Common myeloid progenitor, CD34-positive (primary cell): ENCODE measurements at regions not wholly inside any gene's neighbourhood (a gene's known extent, or its start where the extent isn't known, plus 50 kb on each side); places are given as distances from the start of the nearest gene placed in this dataset.

Source experiments
- CTCF ChIA-PET: fragments of 350-600 bp; sonication (Branson Sonifier 250); formaldehyde crosslinking; loops from one replicate; lab custom pipeline; 2021; ENCODE audit warnings: antibody characterized with exemption; lab: Charles Lee
- POLR2A ChIA-PET: fragments of 350-600 bp; sonication (Branson Sonifier 250); formaldehyde crosslinking; loops from one replicate; lab custom pipeline; 2021; ENCODE audit warnings: antibody characterized with exemption; lab: Charles Lee
- DNase-seq, 3 donors: peaks; one replicate each; pipeline versions ENCODE4 v3.0.0 to v3.0.0-alpha.2; 2013
- H3K27ac ChIP-seq, 2 experiments: 1 replicate in 1 of 2; 2 replicates in 1 of 2; pipeline ENCODE4 v1.7.0; 2013; ENCODE audit warnings: inconsistent platforms in 2 of 2, low read length in 2 of 2, mild to moderate bottlenecking in 2 of 2, low read depth in 1 of 2, moderate library complexity in 1 of 2; ENCODE audit not compliant: severe bottlenecking in 2 of 2, insufficient read depth in 1 of 2, poor library complexity in 1 of 2
- H3K27me3 ChIP-seq, 5 experiments: replicated peaks in 2 of 5; 1 replicate in 3 of 5; 2 replicates in 2 of 5; pipeline versions ENCODE4 v1.6.1 to v1.7.0; 2013; ENCODE audit warnings: low read length in 4 of 5, mild to moderate bottlenecking in 2 of 5, moderate library complexity in 2 of 5, inconsistent platforms in 1 of 5; ENCODE audit not compliant: insufficient read depth in 5 of 5, control insufficient read depth in 4 of 5
- H3K36me3 ChIP-seq, 4 experiments: 1 replicate in 2 of 4; 2 replicates in 2 of 4; pipeline versions ENCODE4 v1.6.1 to v1.7.0; 2013; ENCODE audit warnings: low read length in 3 of 4, control low read depth in 1 of 4, mild to moderate bottlenecking in 1 of 4; ENCODE audit not compliant: control insufficient read depth in 4 of 4, insufficient read depth in 4 of 4
- H3K4me1 ChIP-seq, 4 experiments: 1 replicate in 3 of 4; 2 replicates in 1 of 4; pipeline versions ENCODE4 v1.6.1 to v1.7.1; 2013; ENCODE audit warnings: low read length in 3 of 4, mild to moderate bottlenecking in 3 of 4, control low read depth in 1 of 4, inconsistent platforms in 1 of 4, moderate library complexity in 1 of 4; ENCODE audit not compliant: control insufficient read depth in 4 of 4, insufficient read depth in 4 of 4; ENCODE audit errors: control extremely low read depth in 1 of 4
- H3K4me3 ChIP-seq, 7 experiments: 1 replicate in 4 of 7; 2 replicates in 3 of 7; pipeline versions ENCODE4 v1.5.1 to v1.7.0; 2013; ENCODE audit warnings: mild to moderate bottlenecking in 7 of 7, low read length in 6 of 7, moderate library complexity in 6 of 7, inconsistent platforms in 2 of 7, low read depth in 2 of 7, control low read depth in 1 of 7; ENCODE audit not compliant: insufficient read depth in 4 of 7, control insufficient read depth in 1 of 7; ENCODE audit errors: extremely low read depth in 1 of 7
- H3K9me3 ChIP-seq, 5 experiments: 1 replicate in 4 of 5; 2 replicates in 1 of 5; pipeline versions ENCODE4 v1.6.1 to v1.7.1; 2013; ENCODE audit warnings: low read length in 4 of 5, mild to moderate bottlenecking in 2 of 5, inconsistent platforms in 1 of 5, low read depth in 1 of 5, moderate library complexity in 1 of 5; ENCODE audit not compliant: control insufficient read depth in 4 of 5, insufficient read depth in 2 of 5; ENCODE audit errors: control extremely low read depth in 1 of 5
- WGBS: methylation state at CpG from one replicate; pipeline ENCODE4 v1.1.5; 2013; ENCODE audit not compliant: insufficient coverage; 5-methylcytosine and 5-hydroxymethylcytosine counted together

DNA sequence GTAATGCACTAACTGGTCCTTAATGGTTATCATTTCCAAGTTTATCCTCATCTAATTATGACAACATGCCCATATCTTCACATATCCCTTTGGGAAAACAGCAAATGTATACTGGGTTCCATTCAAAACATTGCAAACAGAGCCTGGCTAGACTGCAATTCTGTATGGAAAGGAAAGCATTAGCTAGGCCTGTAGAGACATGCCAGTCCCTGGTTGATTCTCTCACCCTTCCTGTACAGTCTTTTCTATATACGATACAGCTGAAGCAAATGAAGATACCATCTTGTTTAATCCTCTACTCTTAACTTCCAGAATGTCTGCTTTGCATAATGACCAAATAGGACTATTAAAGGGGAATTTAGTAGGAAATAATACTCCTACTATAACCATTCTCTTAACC lies 294.4 kb upstream of the MC4R start:
- Histone ChIP-seq H3K36me3 (no peaks in the 10 kb centered on the region), H3K4me1 (no peaks in the 10 kb centered on the region), H3K27me3 (no peaks in the 10 kb centered on the region), H3K9me3 (no peaks in the 10 kb centered on the region), H3K27ac (no peak overlapping the region), H3K4me3 (no peak overlapping the region)
- no CpG with 5 or more reads among the region's 1 CpG for WGBS
- DNase-seq: no peak
- ChIA-PET CTCF (interaction anchor here (2.5 kb wide), 1 partner anchor 836 kb away, joined by 8 read pairs; no protein-coding TSS in a partner anchor), POLR2A (no interaction called here)

DNA sequence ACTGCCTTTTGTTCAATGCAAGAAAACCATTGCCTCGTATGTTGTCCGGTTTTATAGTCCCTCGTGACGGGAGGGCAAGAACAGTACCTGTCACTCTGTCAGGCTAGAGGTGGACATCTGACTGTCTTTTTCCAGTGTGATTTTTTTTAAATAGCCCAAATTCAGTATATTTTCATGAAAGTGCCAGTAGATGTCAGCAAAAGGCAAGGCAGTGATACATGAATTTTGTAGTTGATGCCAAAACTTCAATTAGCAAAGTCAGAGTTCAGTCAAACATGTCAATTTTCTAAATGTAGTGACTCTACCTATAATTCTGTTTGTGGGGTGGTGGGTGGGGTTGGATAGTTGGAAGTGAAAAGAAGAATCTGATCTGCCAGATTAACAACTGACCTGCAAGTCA lies 296.0 kb upstream of the MC4R start:
- no peak for DNase-seq

DNA sequence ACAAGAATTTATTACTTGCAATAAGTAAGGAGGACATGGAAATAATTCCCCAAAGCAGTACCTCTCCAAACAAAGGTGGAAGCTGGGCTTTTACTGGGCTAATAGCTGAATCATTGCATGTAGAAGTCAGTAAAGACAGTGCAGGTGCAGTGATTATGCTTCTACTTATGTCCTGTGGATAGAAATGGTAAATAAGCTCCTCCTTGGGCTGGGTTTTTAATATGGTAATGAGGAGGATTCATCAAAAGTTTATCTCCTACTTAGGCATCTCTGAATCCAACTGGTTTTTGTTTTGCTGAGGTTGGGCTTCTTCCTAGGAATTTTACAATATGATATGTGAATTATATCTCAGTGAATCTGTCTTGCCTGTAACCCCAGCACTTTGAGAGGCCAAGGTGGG lies 297.4 kb upstream of the MC4R start:
- no peak for DNase-seq
- no peaks in the 10 kb centered on the region for H3K27me3 ChIP-seq
- H3K4me3 ChIP-seq: no peak overlapping the region
- ChIA-PET POLR2A (no interaction called here), CTCF (interaction anchor here (0.8 to 1.2 kb wide), 2 partner anchors 15 to 16 kb away, joined by 3 read pairs; no protein-coding TSS in a partner anchor)
- no peaks in the 10 kb centered on the region for H3K4me1 ChIP-seq
- H3K9me3 ChIP-seq: no peaks in the 10 kb centered on the region
- no peak overlapping the region for H3K27ac ChIP-seq
- no peaks in the 10 kb centered on the region for H3K36me3 ChIP-seq

More for the DNA sequence above, 296.0 kb upstream of the MC4R start:
- no peaks in the 10 kb centered on the region for H3K36me3 ChIP-seq
- H3K4me1 ChIP-seq: no peaks in the 10 kb centered on the region
- H3K9me3 ChIP-seq: no peaks in the 10 kb centered on the region
- CTCF ChIA-PET: interaction anchor here (2.5 kb wide), 1 partner anchor 835 kb away, joined by 8 read pairs; no protein-coding TSS in a partner anchor
- no peaks in the 10 kb centered on the region for H3K27me3 ChIP-seq
- POLR2A ChIA-PET: no interaction called here
- WGBS: 100% methylated on average over 4 of the region's 4 CpGs
- no peak overlapping the region for H3K4me3 ChIP-seq
- no peak overlapping the region for H3K27ac ChIP-seq

DNA sequence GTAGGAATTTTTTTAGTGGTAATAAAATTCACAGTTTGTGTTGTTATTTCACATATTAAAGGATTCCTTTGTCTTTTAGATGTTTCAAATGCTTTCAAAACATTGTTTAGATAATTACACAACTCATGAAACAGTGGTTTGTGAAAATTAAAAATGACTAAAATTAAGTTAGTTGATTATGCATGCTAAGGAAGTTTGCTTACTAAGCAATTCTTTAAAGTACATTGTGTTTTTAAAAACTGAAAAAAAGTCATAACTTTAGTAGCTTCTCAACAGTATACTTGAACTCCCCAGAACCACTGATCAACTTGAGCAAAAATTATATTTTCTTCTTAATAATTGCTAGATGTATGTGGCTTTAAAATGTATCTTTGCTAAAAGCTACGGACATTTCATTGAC lies 298.4 kb upstream of the MC4R start:
- no peak overlapping the region for H3K4me3 ChIP-seq
- POLR2A ChIA-PET: no interaction called here
- WGBS: no CpG with 5 or more reads among the region's 1 CpG
- no peaks in the 10 kb centered on the region for H3K36me3 ChIP-seq
- no peaks in the 10 kb centered on the region for H3K9me3 ChIP-seq
- H3K27ac ChIP-seq: no peak overlapping the region
- CTCF ChIA-PET: no interaction called here
- no peaks in the 10 kb centered on the region for H3K27me3 ChIP-seq
- H3K4me1 ChIP-seq: no peaks in the 10 kb centered on the region
- DNase-seq: no peak

DNA sequence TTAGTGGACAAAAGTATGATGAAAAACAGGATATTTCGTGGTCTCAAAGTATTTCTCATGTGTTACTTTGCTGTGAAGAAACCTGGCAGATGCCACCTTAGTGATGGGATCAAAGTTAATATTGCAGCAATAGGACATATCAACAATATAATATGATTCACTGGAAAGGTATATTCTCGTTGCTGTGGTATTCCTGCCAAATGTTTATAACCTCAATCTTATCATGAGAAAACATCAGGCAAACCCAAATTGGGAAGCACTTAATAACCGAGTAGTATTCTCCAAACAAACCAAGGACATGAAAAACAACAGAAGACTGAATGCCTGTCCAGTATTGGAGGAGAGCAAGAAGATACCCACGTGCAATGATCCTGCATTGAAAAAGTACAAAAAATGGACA lies 302.6 kb upstream of the MC4R start:
- POLR2A ChIA-PET: no interaction called here
- no peak for DNase-seq
- Histone ChIP-seq H3K9me3 (no peaks in the 10 kb centered on the region), H3K4me3 (no peak overlapping the region), H3K4me1 (no peaks in the 10 kb centered on the region), H3K36me3 (no peaks in the 10 kb centered on the region), H3K27me3 (peaks cover 0 to 2% (median 0%) of the 10 kb centered on the region in 5 experiments), H3K27ac (no peak overlapping the region)
- CTCF ChIA-PET: no interaction called here
- WGBS: no CpG with 5 or more reads among the region's 4 CpGs

DNA sequence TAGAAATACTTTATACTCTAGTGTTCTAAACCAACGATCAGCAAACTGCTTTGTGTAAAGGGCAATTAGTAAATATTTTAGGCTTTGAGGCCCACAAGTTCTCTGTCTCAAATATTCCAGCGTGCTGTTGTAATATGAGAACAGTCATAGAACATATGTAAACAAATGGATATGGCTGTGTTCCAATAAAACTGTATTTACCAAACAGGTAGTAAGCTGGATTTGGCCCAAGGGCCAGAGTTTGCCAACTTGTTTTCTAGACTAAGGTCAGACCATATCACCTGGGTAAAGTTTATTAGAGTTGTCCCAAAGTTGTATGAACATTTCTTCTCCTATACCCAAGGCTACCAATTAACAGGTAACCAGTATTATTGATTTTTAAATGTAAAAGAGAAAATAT lies 303.2 kb upstream of the MC4R start:
- no peaks in the 10 kb centered on the region for H3K36me3 ChIP-seq
- no CpG with 5 or more reads among the region's 2 CpGs for WGBS
- ChIA-PET CTCF (interaction anchor here (1.1 kb wide), 1 partner anchor 687 kb away, joined by 3 read pairs; no protein-coding TSS in a partner anchor), POLR2A (no interaction called here)
- H3K27me3 ChIP-seq: peaks cover 0 to 2% (median 0%) of the 10 kb centered on the region in 5 experiments
- no peaks in the 10 kb centered on the region for H3K9me3 ChIP-seq
- H3K4me1 ChIP-seq: no peaks in the 10 kb centered on the region
- DNase-seq: no peak
- no peak overlapping the region for H3K27ac ChIP-seq
- H3K4me3 ChIP-seq: no peak overlapping the region

DNA sequence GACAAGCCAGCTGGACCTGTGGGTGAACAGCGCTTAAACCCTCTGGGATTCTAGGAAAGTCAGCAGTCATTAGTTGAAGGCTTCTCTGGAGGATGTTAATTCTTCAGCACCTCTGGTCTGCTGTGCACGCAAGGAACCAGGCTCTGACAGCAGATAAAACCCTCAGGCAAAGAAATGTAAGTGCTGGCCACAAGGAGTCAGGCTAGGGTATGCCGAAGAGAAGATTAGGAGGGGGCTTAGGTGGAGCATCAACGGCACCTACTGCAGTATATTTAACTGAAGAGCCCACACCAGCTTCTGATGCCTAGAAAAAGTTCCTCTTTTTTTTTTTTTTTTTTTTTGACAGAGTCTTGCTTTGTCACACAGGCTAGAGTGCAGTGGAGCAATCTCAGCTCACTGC lies 304.2 kb upstream of the MC4R start:
- H3K27ac ChIP-seq: no peak overlapping the region
- WGBS: 77% methylated on average over 2 of the region's 4 CpGs
- no peak overlapping the region for H3K4me3 ChIP-seq
- peaks cover 0 to 2% (median 0%) of the 10 kb centered on the region in 5 experiments for H3K27me3 ChIP-seq
- no peaks in the 10 kb centered on the region for H3K9me3 ChIP-seq
- DNase-seq: peak; percentile 7 to 50 (median 31)
- POLR2A ChIA-PET: no interaction called here
- H3K36me3 ChIP-seq: no peaks in the 10 kb centered on the region
- H3K4me1 ChIP-seq: no peaks in the 10 kb centered on the region
- CTCF ChIA-PET: interaction anchor here (0.7 kb wide), 1 partner anchor 530 kb away, joined by 3 read pairs; no protein-coding TSS in a partner anchor
